ENCODE measurements at regions not wholly inside any gene's neighbourhood (a gene's known extent, or its start where the extent isn't known, plus 50 kb on each side); places are given as distances from the start of the nearest gene placed in this dataset.

DNA sequence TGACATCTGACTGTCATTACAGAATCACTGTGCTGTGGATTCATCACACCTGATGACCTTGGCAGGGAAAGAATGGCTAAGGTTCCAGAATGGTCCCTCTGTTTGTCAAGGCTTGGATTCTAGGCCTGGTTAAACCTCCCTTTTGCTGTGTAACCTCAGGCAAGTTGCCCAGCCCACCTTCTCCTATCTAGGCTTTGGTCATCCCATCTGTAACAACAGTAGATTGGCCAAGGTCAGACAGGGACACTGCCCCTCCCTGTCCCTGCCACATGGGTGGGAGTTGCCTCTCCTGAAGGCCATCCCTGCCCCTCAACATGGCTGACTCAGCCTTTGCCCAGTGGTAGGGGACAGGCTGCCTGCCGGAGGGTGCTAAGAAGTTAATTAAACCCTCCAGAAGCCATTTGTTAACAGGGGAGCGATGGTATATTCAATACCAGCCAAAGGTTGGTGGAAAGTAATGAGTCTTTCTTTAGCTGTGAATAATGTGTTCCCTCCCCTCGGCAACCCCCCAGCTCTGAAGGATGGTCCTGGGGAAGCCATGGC, 149.8 kb upstream of the PCBD1 start:
- DNase-seq: no peak
- no peaks in the 10 kb centered on the region for H3K36me3 ChIP-seq
- intact Hi-C loops (cut with DNase I): no loop called here

GRCh38 chr10:71038921-71039320, 150.6 kb upstream of the PCBD1 start:
- no peak overlapping the region for H3K27ac ChIP-seq
- H3K27me3 ChIP-seq: no peaks in the 10 kb centered on the region
- intact Hi-C loops (cut with DNase I): no loop called here
- DNase-seq: no peak
- H3K9me3 ChIP-seq: no peaks in the 10 kb centered on the region
- H3K4me3 ChIP-seq: no peak overlapping the region
- no peak overlapping the region for H3K9ac ChIP-seq (ENCODE audit: low read depth in 2 of 2, low read length in 2 of 2)
- H3K4me1 ChIP-seq: no peaks in the 10 kb centered on the region
- H3K36me3 ChIP-seq: no peaks in the 10 kb centered on the region
- TF ChIP-seq, protein P1, sequence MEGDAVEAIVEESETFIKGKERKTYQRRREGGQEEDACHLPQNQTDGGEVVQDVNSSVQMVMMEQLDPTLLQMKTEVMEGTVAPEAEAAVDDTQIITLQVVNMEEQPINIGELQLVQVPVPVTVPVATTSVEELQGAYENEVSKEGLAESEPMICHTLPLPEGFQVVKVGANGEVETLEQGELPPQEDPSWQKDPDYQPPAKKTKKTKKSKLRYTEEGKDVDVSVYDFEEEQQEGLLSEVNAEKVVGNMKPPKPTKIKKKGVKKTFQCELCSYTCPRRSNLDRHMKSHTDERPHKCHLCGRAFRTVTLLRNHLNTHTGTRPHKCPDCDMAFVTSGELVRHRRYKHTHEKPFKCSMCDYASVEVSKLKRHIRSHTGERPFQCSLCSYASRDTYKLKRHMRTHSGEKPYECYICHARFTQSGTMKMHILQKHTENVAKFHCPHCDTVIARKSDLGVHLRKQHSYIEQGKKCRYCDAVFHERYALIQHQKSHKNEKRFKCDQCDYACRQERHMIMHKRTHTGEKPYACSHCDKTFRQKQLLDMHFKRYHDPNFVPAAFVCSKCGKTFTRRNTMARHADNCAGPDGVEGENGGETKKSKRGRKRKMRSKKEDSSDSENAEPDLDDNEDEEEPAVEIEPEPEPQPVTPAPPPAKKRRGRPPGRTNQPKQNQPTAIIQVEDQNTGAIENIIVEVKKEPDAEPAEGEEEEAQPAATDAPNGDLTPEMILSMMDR (IDR thresholded peaks at IDR 0.05): no peak

More for the DNA sequence above, 149.8 kb upstream of the PCBD1 start:
- no peaks in the 10 kb centered on the region for H3K9me3 ChIP-seq
- no peaks in the 10 kb centered on the region for H3K27me3 ChIP-seq
- H3K4me3 ChIP-seq: no peak overlapping the region
- no peak overlapping the region for H3K9ac ChIP-seq (ENCODE audit: low read depth in 2 of 2, low read length in 2 of 2)
- no peaks in the 10 kb centered on the region for H3K4me1 ChIP-seq
- TF ChIP-seq, protein P1 (IDR thresholded peaks at IDR 0.05): no peak
- no peak overlapping the region for H3K27ac ChIP-seq

DNA sequence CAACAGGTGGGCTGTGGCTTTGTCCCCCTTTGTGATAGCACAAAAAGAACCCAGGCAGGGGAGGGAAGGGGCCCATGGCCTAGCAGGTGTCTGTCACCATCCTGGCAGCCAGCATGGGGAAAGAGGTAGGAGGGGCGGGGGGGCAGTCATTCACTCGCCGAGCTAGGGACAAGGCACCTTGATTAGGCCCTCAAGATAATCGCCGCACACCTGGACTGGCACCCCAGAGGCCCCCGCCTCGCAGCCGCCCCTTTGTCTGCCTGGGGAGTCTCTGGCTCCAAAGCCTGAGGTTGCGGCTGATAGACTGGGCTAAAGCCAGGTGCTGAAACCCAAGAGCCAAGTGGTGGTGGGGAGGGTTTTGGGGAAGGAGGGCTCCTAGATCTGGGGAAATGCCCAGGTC, 151.2 kb upstream of the PCBD1 start:
- intact Hi-C loops (cut with DNase I): no loop called here
- H3K9ac ChIP-seq (ENCODE audit: low read depth in 2 of 2, low read length in 2 of 2): no peak overlapping the region
- no peaks in the 10 kb centered on the region for H3K27me3 ChIP-seq
- no peak for DNase-seq
- TF ChIP-seq, protein P1 (IDR thresholded peaks at IDR 0.05): no peak
- no peaks in the 10 kb centered on the region for H3K4me1 ChIP-seq
- H3K36me3 ChIP-seq: no peaks in the 10 kb centered on the region
- no peaks in the 10 kb centered on the region for H3K9me3 ChIP-seq
- H3K27ac ChIP-seq: no peak overlapping the region
- no peak overlapping the region for H3K4me3 ChIP-seq

GRCh38 chr10:71040343-71040742, 152.0 kb upstream of the PCBD1 start:
- Histone ChIP-seq H3K27ac (no peak overlapping the region), H3K36me3 (no peaks in the 10 kb centered on the region), H3K9me3 (no peaks in the 10 kb centered on the region), H3K4me3 (no peak overlapping the region), H3K4me1 (no peaks in the 10 kb centered on the region), H3K27me3 (no peaks in the 10 kb centered on the region), H3K9ac (ENCODE audit: low read depth in 2 of 2, low read length in 2 of 2) (no peak overlapping the region)
- no peak for DNase-seq
- TF ChIP-seq, protein P1 (IDR thresholded peaks at IDR 0.05): no peak
- intact Hi-C loops (cut with DNase I): no loop called here

DNA sequence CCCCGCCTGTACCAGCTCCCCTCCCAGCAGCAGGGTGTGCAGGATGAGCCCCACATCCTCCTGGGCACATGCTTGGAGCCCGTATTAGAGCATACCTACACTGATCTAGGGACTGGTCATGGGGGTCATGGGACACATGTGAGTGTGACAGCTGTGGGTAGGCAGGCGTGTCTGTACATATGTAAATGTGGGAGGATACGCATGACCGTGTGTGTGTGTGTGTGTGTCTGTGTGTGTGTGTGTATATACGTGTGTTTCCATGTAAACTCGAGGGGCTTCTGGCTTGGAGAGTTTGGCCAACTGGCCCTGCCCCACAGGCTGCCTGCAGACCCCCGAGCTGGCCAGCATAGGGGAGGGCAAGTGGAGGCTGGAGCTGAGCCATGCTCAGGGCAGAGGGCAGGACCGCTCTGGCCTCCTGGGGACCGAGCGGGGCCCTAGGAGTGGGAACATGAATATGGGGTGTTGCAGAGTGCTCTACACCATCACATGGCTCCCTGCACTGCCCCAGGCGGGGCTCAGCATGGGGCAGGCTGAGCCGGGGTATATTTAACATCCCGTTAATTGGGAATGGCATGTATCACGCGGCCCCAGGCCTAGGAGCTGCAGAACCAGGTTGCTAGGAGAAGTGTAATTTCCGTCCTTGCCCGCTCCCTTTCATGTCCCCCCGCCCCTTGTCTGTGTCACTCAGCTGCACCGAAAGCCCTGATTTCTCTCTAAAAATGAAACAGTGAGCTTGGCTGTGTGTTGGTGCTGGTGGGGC, 152.7 kb upstream of the PCBD1 start:
- DNase-seq: no peak
- intact Hi-C loops (cut with DNase I): no loop called here
- Histone ChIP-seq H3K27me3 (no peaks in the 10 kb centered on the region), H3K27ac (no peak overlapping the region), H3K9ac (ENCODE audit: low read depth in 2 of 2, low read length in 2 of 2) (no peak overlapping the region), H3K36me3 (no peaks in the 10 kb centered on the region), H3K4me3 (no peak overlapping the region), H3K4me1 (no peaks in the 10 kb centered on the region), H3K9me3 (no peaks in the 10 kb centered on the region)
- TF ChIP-seq, protein P1 (IDR thresholded peaks at IDR 0.05): no peak

Measured in colonic mucosa (tissue), 4 donors.